HepG2 (cell line): ENCODE measurements at regions not wholly inside any gene's neighbourhood (a gene's known extent, or its start where the extent isn't known, plus 50 kb on each side); places are given as distances from the start of the nearest gene placed in this dataset.

Experiments
- ATAC-seq: fragments of 200-7000 bp; cut with Tn5 transposase; 3 replicates; pipeline ENCODE4 v1.9.1; 2020; ENCODE audit warnings: mild to moderate bottlenecking, moderate library complexity
- BruUV-seq: library from RNA; stranded (reverse); fragments of 400-500 nt; replicated peaks from 2 replicates; lab custom pipeline; 2021; lab: Mats Ljungman, UMichigan
- CTCF ChIA-PET: fragments of 300-600 bp; formaldehyde crosslinking; extraction: SDS; loops from one replicate; lab custom pipeline; 2021; ENCODE audit warnings: low total read pairs, inconsistent platforms, low intra/inter-chr PET ratio; lab: Yijun Ruan, JAX
- POLR2A ChIA-PET: fragments of 350-600 bp; sonication (Branson Sonifier 250); formaldehyde crosslinking; loops from one replicate; lab custom pipeline; 2020; ENCODE audit warnings: antibody characterized with exemption, inconsistent platforms; lab: Yijun Ruan, JAX
- DNase-seq: peaks from one replicate; pipeline ENCODE4 v3.0.0-alpha.2; 2015; ENCODE audit warnings: low spot score
- FAIRE-seq: peaks from 3 replicates; lab custom pipeline; 2011; peaks lifted over from hg19 to GRCh38; lab: Jason Lieb, UNC
- H2AFZ ChIP-seq: one replicate; pipeline ENCODE4 v1.6.1; 2011; ENCODE audit warnings: low read length, inconsistent platforms
- H3K27ac ChIP-seq: fragments of 300-600 bp; 3 replicates; pipeline ENCODE4 v1.8.0; 2011; ENCODE audit warnings: mixed run types, mild to moderate bottlenecking, mixed read lengths, low read length, inconsistent platforms; ENCODE audit not compliant: insufficient read depth; ENCODE audit errors: extremely low read length
- H3K27me3 ChIP-seq, 2 experiments: fragments of 200-600 bp in 1 of 2; 2 replicates in 1 of 2; 3 replicates in 1 of 2; pipeline versions ENCODE4 v1.6.0 to v1.8.0; 2011; ENCODE audit warnings: low read length in 2 of 2, mild to moderate bottlenecking in 2 of 2, moderate library complexity in 2 of 2, inconsistent platforms in 1 of 2; ENCODE audit not compliant: insufficient read depth in 2 of 2, control insufficient read depth in 1 of 2
- H3K36me3 ChIP-seq, 2 experiments: fragments of 200-600 bp in 1 of 2; replicated peaks in 1 of 2; 2 replicates in 1 of 2; 3 replicates in 1 of 2; pipeline versions ENCODE4 v1.5.1 to v1.8.0; 2011; ENCODE audit warnings: low read length in 2 of 2, inconsistent platforms in 1 of 2; ENCODE audit not compliant: insufficient read depth in 2 of 2, control insufficient read depth in 1 of 2
- H3K4me1 ChIP-seq: 2 replicates; pipeline ENCODE4 v1.5.1; 2012; ENCODE audit warnings: low read length, inconsistent platforms; ENCODE audit not compliant: insufficient read depth
- H3K4me2 ChIP-seq: 2 replicates; pipeline ENCODE4 v1.6.0; 2011; ENCODE audit warnings: low read depth, low read length, inconsistent platforms
- H3K4me3 ChIP-seq, 3 experiments: fragments of 200-600 bp in 1 of 3; sonication (generic), shearing (Covaris generic) in 1 of 3; replicated peaks in 1 of 3; 2 replicates each; pipeline ENCODE4 v1.5.1; 2011 to 2016; ENCODE audit warnings: low read length in 3 of 3, inconsistent platforms in 2 of 3, low read depth in 2 of 3, mild to moderate bottlenecking in 2 of 3, control low read depth in 1 of 3, mixed read lengths in 1 of 3; ENCODE audit not compliant: insufficient read depth in 1 of 3
- H3K79me2 ChIP-seq: one replicate; pipeline ENCODE4 v1.6.1; 2011; ENCODE audit warnings: low read length, inconsistent platforms; ENCODE audit not compliant: insufficient read depth
- H3K9ac ChIP-seq: 2 replicates; pipeline ENCODE4 v1.6.0; 2011; ENCODE audit warnings: mild to moderate bottlenecking, low read depth, low read length, inconsistent platforms; ENCODE audit not compliant: insufficient read depth
- H3K9me3 ChIP-seq: 2 replicates; pipeline ENCODE4 v1.5.1; 2012; ENCODE audit warnings: mild to moderate bottlenecking, low read length
- H4K20me1 ChIP-seq: 2 replicates; pipeline ENCODE4 v1.6.0; 2011; ENCODE audit warnings: inconsistent platforms, mild to moderate bottlenecking, low read length, moderate library complexity; ENCODE audit not compliant: insufficient read depth
- FOSL2 ChIP-seq: sonication (generic); formaldehyde crosslinking; IDR thresholded peaks from 2 replicates; pipeline ENCODE4 v1.4.0; 2020; ENCODE audit warnings: missing genetic modification reagents
- HES4 ChIP-seq: sonication (generic); formaldehyde crosslinking; IDR thresholded peaks from 2 replicates; pipeline ENCODE4 v1.9.0; 2021; ENCODE audit warnings: mild to moderate bottlenecking, missing genetic modification reagents, borderline replicate concordance
- ZNF816 ChIP-seq: sonication (generic); formaldehyde crosslinking; IDR thresholded peaks from 2 replicates; pipeline ENCODE4 v1.8.0; 2022; ENCODE audit warnings: missing genetic modification reagents, mild to moderate bottlenecking, borderline replicate concordance
- WGBS: methylation state at CpG from one replicate; pipeline ENCODE4 v1.1.6; 2017; ENCODE audit warnings: low lambda C conversion rate; 5-methylcytosine and 5-hydroxymethylcytosine counted together
- in situ Hi-C: cut with HindIII; loops from 2 replicates; pipeline ENCODE4 v1.10.0; 2017; ENCODE audit warnings: low pct_unique_long_range_greater_than_20kb; ENCODE audit not compliant: extremely low pct_ligation_motif_present
- intact Hi-C: fragments of 100-400 bp; cut with micrococcal nuclease; formaldehyde crosslinking; loops from one replicate; pipeline ENCODE4 v1.10.0; 2022; ENCODE audit not compliant: unreplicated experiment
- TF ChIP-seq, protein P1 (sequence below): IDR thresholded peaks from 2 replicates; pipeline ENCODE4 v1.6.1; 2016; ENCODE audit warnings: mild to moderate bottlenecking
- TF ChIP-seq, protein P2 (sequence below): conservative IDR thresholded peaks from 2 replicates; pipeline ENCODE4 v1.6.1; 2018; ENCODE audit warnings: missing genetic modification reagents
- TF ChIP-seq, protein P3 (sequence below): sonication (generic); formaldehyde crosslinking; IDR thresholded peaks from 2 replicates; pipeline ENCODE4 v1.5.0; 2020; ENCODE audit warnings: mild to moderate bottlenecking, missing genetic modification reagents

DNA sequence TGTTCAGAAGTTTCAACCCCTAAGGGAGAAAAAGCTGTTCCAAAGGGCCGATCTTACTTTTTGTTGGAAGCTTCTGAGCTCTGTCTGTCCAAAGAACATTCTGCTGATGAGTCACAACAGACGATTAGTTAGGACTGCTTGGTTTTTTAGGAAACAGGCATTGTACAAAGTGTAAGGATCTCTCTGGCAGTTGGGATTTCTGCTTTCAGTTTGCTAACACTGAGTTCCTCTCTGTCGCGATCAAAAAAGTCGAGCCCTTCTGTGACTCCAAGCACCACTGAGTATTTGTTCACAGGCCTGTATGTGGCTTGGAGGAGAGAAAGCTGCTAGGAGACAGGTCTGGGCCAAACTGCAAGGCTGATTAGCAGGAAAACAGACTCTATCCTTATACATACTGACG is 91.8 kb upstream of the PFN2 start (continued):
- TF ChIP-seq, protein P1, sequence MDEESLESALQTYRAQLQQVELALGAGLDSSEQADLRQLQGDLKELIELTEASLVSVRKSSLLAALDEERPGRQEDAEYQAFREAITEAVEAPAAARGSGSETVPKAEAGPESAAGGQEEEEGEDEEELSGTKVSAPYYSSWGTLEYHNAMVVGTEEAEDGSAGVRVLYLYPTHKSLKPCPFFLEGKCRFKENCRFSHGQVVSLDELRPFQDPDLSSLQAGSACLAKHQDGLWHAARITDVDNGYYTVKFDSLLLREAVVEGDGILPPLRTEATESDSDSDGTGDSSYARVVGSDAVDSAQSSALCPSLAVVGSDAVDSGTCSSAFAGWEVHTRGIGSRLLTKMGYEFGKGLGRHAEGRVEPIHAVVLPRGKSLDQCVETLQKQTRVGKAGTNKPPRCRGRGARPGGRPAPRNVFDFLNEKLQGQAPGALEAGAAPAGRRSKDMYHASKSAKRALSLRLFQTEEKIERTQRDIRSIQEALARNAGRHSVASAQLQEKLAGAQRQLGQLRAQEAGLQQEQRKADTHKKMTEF (CRISPR knock-in tag), result no peak

DNA sequence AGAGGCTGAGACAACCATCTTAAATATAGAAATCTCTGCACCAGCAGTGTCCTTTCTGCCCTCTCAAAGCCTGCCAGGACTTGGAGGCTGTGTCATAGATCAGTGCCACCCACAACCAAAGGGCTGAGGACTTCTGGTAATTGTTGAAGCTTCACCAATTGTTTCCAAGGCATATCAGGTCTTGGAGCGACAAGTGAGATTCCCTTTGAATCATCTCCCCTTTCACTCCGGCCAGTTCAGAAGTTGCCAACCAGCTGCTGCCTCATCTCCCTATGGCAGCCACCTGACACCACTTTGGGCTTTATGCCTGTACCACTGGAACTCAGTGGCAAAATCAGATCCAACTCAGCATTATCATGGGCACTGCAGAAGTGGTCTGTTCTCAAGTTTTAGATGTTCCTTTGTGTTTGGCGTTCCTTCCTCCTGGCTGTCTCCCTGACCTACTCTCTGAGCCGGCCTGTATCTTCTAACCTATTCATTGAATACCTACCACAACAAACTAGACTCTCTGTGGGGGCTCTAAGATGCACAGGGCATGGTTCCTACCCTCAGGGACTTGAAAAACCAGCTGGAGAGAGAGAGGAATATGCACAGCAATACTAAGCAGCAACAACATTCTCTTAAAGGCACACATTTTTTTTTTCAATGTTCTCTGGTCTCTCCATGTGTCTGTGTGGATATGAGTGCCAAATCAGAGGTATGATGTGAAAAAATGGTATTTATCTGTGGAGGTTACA is 90.8 kb upstream of the PFN2 start:
- 49% methylated on average over 4 of the region's 4 CpGs for WGBS
- H4K20me1 ChIP-seq, result no peaks in the 10 kb centered on the region
- DNase-seq (no peak), FAIRE-seq (no peak)
- no peaks in the 10 kb centered on the region for H3K36me3 ChIP-seq
- no TSS peak for BruUV-seq
- no peak overlapping the region for H2AFZ ChIP-seq
- no peaks in the 10 kb centered on the region for H3K4me1 ChIP-seq
- TF ChIP-seq, protein P2, sequence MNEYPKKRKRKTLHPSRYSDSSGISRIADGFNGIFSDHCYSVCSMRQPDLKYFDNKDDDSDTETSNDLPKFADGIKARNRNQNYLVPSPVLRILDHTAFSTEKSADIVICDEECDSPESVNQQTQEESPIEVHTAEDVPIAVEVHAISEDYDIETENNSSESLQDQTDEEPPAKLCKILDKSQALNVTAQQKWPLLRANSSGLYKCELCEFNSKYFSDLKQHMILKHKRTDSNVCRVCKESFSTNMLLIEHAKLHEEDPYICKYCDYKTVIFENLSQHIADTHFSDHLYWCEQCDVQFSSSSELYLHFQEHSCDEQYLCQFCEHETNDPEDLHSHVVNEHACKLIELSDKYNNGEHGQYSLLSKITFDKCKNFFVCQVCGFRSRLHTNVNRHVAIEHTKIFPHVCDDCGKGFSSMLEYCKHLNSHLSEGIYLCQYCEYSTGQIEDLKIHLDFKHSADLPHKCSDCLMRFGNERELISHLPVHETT (CRISPR knock-in tag), result no peak
- TF ChIP-seq HES4 (CRISPR knock-in tag) (no peak), ZNF816 (CRISPR knock-in tag) (no peak), FOSL2 (no peak)
- TF ChIP-seq, protein P3, sequence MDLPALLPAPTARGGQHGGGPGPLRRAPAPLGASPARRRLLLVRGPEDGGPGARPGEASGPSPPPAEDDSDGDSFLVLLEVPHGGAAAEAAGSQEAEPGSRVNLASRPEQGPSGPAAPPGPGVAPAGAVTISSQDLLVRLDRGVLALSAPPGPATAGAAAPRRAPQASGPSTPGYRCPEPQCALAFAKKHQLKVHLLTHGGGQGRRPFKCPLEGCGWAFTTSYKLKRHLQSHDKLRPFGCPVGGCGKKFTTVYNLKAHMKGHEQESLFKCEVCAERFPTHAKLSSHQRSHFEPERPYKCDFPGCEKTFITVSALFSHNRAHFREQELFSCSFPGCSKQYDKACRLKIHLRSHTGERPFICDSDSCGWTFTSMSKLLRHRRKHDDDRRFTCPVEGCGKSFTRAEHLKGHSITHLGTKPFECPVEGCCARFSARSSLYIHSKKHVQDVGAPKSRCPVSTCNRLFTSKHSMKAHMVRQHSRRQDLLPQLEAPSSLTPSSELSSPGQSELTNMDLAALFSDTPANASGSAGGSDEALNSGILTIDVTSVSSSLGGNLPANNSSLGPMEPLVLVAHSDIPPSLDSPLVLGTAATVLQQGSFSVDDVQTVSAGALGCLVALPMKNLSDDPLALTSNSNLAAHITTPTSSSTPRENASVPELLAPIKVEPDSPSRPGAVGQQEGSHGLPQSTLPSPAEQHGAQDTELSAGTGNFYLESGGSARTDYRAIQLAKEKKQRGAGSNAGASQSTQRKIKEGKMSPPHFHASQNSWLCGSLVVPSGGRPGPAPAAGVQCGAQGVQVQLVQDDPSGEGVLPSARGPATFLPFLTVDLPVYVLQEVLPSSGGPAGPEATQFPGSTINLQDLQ (CRISPR knock-in tag), result no peak
- TF ChIP-seq, all 625 proteins: peak for 0
- intact Hi-C loops, result no loop called here
- no peak overlapping the region for H3K27ac ChIP-seq
- no peak overlapping the region for H3K4me3 ChIP-seq
- no peak for ATAC-seq
- peaks cover 0 to 8% of the 10 kb centered on the region in 2 experiments; a peak in 3 of 5 replicates for H3K27me3 ChIP-seq
- POLR2A ChIA-PET, result no interaction called here
- in situ Hi-C loops, result no loop called here
- CTCF ChIA-PET, result no interaction called here
- no peaks in the 10 kb centered on the region for H3K9me3 ChIP-seq
- H3K9ac ChIP-seq, result no peak overlapping the region
- H3K79me2 ChIP-seq, result no peaks in the 10 kb centered on the region
- no peak overlapping the region for H3K4me2 ChIP-seq
